ENCODE measurements at regions not wholly inside any gene's neighbourhood (a gene's known extent, or its start where the extent isn't known, plus 50 kb on each side); places are given as distances from the start of the nearest gene placed in this dataset.

GRCh38 chr1:38243106-38243505 is 196.5 kb upstream of the POU3F1 start:
- no peak for DNase-seq

- no peak for DNase-seq
These were observed 195.9 kb upstream of the POU3F1 start for GRCh38 chr1:38242506-38242905.

GRCh38 chr1:38241594-38242334 is 195.2 kb upstream of the POU3F1 start:
- no peak for DNase-seq

GRCh38 chr1:38240618-38241017 is 194.0 kb upstream of the POU3F1 start:
- DNase-seq, result no peak

GRCh38 chr1:38239258-38239835 is 192.8 kb upstream of the POU3F1 start:
- no peak for DNase-seq

GRCh38 chr1:38238294-38238693 is 191.7 kb upstream of the POU3F1 start:
- DNase-seq, result no peak

- DNase-seq, result no peak
These were observed 189.1 kb upstream of the POU3F1 start for GRCh38 chr1:38235705-38236104.

- no peak for DNase-seq
These were observed 185.3 kb upstream of the POU3F1 start for GRCh38 chr1:38231941-38232340.

- DNase-seq, result no peak
These were observed 182.1 kb upstream of the POU3F1 start for GRCh38 chr1:38228718-38229117.

- DNase-seq, result no peak
These were observed 179.2 kb upstream of the POU3F1 start for GRCh38 chr1:38225745-38226144.

GRCh38 chr1:38223391-38223790 is 176.8 kb upstream of the POU3F1 start:
- DNase-seq, result no peak

- no peak for DNase-seq
These were observed 176.3 kb upstream of the POU3F1 start for GRCh38 chr1:38222891-38223290.

GRCh38 chr1:38221006-38221649 is 174.5 kb upstream of the POU3F1 start:
- no peak for DNase-seq

- no peak for DNase-seq
These were observed 170.7 kb upstream of the POU3F1 start for GRCh38 chr1:38217316-38217715.

GRCh38 chr1:38213646-38214434 is 167.2 kb upstream of the POU3F1 start:
- no peak for DNase-seq

GRCh38 chr1:38210895-38211177 is 164.2 kb upstream of the POU3F1 start:
- DNase-seq, result no peak

GRCh38 chr1:38210021-38210894 is 163.7 kb upstream of the POU3F1 start:
- DNase-seq, result no peak

GRCh38 chr1:38208716-38209632 is 162.4 kb upstream of the POU3F1 start:
- no peak for DNase-seq

- DNase-seq, result no peak
These were observed 161.3 kb upstream of the POU3F1 start for GRCh38 chr1:38207906-38208305.

GRCh38 chr1:38207275-38207674 is 160.7 kb upstream of the POU3F1 start:
- DNase-seq, result no peak

GRCh38 chr1:38204698-38205097 is 158.1 kb upstream of the POU3F1 start:
- no peak for DNase-seq

GRCh38 chr1:38203441-38203840 is 156.8 kb upstream of the POU3F1 start:
- no peak for DNase-seq

Data from CD4-positive, alpha-beta T cell treated with Interleukin-15 for 1 hour (primary cell).